ENCODE measurements at regions not wholly inside any gene's neighbourhood (a gene's known extent, or its start where the extent isn't known, plus 50 kb on each side); places are given as distances from the start of the nearest gene placed in this dataset.

GRCh38 chr1:24992761-24993211 is 62.7 kb upstream of the RUNX3 start:
- no peak overlapping the region for H3K4me3 ChIP-seq (ENCODE audit: low read depth, low read length)
- no peak for TF ChIP-seq CTCF (IDR thresholded peaks at IDR 0.05; ENCODE audit: low read depth, low read length)

GRCh38 chr1:24992124-24992760 is 62.2 kb upstream of the RUNX3 start:
- no peak for TF ChIP-seq CTCF (IDR thresholded peaks at IDR 0.05; ENCODE audit: low read depth, low read length)
- H3K4me3 ChIP-seq (ENCODE audit: low read depth, low read length): no peak overlapping the region

DNA sequence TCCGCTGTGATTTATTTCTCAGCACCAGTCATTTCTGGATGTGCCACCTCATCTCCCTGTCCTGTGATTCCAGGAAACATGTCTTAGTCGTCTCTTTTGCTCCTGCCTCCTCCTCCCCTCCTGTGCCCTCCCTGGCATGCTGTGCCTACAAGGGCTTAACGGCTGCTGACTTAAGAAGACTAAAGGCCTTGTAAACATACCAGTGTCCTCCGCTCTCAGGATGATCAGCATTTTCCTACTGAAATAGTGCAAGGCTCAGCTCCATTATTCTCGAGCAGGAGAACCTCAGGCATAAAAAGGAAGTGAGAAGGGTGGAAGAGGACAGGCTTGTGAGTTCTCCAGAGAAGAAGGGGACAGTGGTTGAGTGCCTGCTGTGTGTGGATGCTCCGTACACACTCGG is 61.6 kb upstream of the RUNX3 start:
- H3K4me3 ChIP-seq (ENCODE audit: low read depth, low read length): no peak overlapping the region
- no peak for TF ChIP-seq CTCF (IDR thresholded peaks at IDR 0.05; ENCODE audit: low read depth, low read length)

DNA sequence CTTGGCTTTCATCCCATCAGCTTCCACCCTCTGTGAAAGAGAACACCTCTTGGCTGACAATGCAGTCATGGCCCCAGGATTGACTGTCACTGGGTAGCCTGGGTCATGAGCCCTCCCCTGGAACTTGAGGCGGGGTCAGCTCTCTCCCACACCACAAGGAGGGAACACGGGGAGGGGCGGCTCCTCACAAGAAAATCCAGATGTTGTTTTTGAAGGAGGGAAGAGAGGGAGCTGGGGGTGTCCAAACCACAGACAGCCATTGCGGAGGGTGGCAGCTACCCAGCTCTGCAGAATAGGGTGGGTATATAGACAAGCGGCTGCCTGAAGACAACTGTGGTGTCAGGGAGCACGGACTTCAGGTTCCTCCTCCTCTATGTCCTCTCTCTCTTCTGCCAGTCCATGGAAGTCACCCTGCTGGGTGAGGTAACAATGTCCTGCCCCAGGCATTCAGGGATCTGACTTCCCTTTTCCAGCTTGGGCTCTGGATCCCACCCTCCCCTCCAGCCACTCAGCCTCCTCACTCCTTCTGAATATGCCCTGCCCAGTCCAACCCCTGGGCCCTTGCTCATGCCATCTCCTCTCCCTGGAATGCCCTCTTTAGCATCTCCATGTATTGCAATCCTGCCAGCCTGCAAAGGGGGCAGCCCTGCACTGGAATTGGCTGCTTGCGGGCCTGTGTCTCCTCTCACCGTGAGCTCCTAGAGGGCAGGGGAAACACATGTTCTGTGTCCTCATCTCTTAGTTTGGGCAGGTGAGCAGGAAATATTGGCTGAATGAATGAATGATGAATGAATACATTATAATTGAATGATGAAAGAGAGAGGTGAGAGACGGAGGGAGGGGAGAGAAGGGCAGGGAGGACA is 60.9 kb upstream of the RUNX3 start:
- H3K4me3 ChIP-seq (ENCODE audit: low read depth, low read length): no peak overlapping the region
- TF ChIP-seq CTCF (IDR thresholded peaks at IDR 0.05; ENCODE audit: low read depth, low read length): no peak

GRCh38 chr1:24990136-24990535 is 60.1 kb upstream of the RUNX3 start:
- H3K4me3 ChIP-seq (ENCODE audit: low read depth, low read length): no peak overlapping the region
- no peak for TF ChIP-seq CTCF (IDR thresholded peaks at IDR 0.05; ENCODE audit: low read depth, low read length)

GRCh38 chr1:24989082-24989481 is 59.0 kb upstream of the RUNX3 start:
- H3K4me3 ChIP-seq (ENCODE audit: low read depth, low read length): no peak overlapping the region
- TF ChIP-seq CTCF (IDR thresholded peaks at IDR 0.05; ENCODE audit: low read depth, low read length): no peak

GRCh38 chr1:24988558-24988912 is 58.5 kb upstream of the RUNX3 start:
- no peak for TF ChIP-seq CTCF (IDR thresholded peaks at IDR 0.05; ENCODE audit: low read depth, low read length)
- H3K4me3 ChIP-seq (ENCODE audit: low read depth, low read length): no peak overlapping the region

Measured in WI38 (cell line).